Epidermal melanocyte (primary cell): ENCODE measurements at regions not wholly inside any gene's neighbourhood (a gene's known extent, or its start where the extent isn't known, plus 50 kb on each side); places are given as distances from the start of the nearest gene placed in this dataset.
"Not testable (repeated sequence)": the region's sequence is repeated elsewhere in the genome, so short reads cannot be mapped to it uniquely, and the experiment has no call there.

Experiments
- DNase-seq: peaks from one replicate; pipeline ENCODE4 v3.0.0; 2011; ENCODE audit warnings: low spot score; ENCODE audit not compliant: insufficient read length

DNA sequence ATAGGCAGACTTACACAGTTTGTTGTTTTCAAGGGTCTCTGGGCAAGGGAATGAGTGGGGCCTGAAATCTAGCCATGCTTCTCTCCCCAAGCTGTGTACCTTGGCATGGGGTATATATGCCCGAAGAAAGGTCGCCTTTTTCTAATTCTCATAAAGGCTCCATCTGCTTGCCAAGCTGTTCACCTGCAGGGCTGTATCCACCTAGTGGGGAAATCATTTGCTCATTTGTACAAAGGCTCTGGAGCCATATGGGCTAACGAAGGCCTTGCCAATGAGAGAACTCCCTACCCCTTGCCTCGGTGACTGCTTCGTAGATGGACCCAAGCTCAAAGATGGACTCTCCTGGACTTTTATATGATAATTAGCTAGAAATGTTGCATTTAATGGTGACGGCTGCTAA lies 1097.0 kb downstream of the PDHA2 start:
- DNase-seq, result no peak

DNA sequence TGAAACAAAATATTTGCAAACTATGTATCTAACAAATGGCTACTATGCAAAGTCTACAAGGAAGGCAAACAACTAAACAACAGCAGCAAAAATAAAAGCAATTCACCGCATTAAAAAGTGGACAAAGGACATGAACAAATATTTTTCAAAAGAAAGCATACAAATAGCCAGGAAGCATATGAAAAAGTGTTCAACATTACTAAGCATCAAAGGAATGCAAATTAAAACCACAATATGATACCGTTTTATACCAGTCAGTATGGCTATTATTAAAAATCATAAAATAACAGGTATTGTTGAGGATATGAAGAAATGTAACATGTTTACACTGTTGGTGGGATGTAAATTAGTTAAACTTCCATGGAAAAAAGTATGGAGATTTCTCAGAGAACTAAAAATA lies 1106.7 kb downstream of the PDHA2 start:
- DNase-seq, result no peak

DNA sequence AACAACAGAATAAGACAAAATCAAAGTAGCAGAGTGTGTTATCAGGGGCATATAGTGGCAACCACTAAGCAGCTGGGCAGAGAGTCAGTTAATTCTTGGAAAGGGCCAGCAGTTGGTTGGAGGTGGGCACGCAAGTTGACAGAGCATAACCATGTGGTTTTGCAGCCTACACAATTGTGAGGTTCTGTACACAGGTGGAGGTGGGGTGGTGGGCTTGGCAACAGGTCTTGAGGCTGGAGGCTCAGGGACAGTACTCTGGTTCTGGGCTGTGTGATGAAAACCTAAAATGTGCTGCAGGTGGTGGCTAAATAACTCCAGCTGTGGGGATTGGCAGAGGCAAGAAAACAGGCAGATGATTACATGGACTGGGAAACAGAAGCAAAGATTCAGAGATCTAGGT lies 1112.7 kb downstream of the PDHA2 start:
- no peak for DNase-seq

DNA sequence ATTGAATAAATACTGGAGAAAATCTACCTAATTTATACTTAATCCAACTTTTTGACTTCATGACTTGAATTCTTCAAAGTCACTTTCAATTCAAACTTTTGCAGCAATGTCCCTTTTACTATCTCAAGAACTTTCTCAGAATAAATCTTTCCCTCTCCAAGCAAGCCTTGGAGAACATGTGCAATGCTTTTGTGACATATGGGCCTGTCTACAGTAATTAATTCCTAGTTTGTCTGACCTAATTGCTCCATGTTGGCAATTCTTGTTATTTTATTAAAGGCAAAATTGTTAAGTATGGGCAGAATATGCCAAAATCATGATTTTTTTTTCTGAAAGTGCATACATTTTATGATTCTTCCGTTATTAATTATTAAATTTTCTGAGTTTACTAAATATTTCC lies 1115.3 kb downstream of the PDHA2 start:
- no peak for DNase-seq

DNA sequence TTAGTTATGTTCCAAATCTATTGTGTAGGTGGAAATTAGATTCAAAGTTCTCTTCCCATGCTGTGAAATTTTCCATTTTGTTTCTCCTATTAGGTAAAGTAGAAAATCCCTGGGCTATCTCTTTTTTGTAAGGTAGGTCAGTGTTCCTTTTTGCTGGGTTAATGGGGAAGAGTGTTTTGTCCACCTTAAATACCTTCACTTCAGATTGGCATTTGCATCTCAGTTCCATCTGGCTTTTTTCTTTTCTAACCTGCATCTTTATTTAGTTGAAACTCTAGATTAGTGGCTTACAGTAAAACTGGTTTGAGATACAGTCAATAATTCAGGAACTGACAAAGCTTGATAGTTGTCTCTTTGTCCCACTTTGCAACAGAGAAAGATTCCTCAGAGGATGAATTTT lies 1115.8 kb downstream of the PDHA2 start:
- DNase-seq, result no peak

DNA sequence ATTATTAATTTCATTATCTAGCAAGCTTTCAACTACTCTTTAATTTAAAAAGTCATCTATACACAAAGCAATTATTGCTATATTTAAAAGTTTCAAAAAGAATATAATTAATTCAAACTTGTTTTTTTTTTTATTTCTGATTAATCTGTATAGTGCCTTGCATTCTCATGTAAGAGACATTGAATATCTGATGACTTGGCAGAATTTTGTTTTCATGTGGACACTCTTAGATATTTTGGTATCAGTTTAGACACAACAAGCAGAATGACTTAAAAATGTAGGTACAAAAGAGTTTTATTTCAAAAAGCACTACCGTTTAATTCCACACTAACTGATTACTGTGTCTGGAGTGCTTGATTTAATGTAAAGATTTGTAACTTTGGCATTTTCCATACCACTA lies 1129.6 kb downstream of the PDHA2 start:
- no peak for DNase-seq

DNA sequence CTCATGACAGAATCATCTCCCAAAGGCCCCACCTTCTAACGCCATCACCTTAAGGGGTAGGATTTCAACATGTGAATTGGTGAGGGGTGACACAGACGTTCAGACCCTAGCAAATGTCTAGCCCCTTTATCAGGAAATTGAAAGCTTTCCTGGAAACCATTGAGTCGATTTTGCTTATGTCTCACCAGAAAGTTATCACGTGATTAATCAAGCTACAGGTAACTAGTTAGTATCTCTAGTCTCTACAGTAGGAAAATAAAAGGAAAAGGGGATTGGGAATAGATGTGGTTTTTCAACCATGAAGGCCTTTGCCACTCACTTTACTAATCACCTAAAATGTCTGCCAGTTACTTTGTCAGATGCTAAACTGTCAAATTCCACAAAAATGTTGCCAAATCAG lies 1133.0 kb downstream of the PDHA2 start:
- DNase-seq, result no peak

DNA sequence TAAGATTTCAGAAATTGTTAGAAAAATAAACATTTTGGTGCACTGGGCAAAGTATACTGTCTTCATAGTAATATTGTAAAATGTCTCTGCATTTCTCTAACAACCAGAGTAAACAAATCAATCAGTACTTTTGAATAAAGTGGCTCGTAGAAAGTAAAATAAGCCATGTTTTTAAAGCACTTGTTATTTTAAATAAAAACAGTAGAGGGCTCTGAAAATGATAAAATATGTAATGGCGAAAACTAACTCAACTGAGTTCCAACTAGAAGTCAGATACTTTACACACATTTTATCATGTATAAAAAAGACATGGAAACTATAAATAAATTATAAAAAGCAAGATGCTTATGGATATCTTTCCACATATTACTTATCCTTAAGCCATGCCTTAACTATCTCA lies 1134.4 kb downstream of the PDHA2 start:
- DNase-seq, result no peak

DNA sequence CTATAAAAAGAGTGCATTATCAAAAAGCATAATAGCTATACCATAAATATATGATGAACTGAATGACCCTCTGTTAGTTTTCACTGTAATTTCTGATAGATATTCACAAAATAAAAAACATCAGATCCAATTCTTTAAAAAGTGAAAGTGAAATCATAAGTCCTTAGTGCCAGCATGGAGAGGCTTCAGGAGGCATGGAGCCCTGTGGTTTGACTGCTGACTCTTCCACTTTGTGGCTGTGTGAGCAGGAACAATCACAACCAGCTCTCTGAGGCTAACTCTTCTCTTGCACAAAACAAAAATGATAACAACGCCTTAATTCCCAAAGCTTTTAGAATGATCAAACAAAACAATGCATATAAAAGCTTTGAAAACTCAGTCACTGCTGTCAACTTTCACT lies 1143.9 kb downstream of the PDHA2 start:
- DNase-seq, result no peak

DNA sequence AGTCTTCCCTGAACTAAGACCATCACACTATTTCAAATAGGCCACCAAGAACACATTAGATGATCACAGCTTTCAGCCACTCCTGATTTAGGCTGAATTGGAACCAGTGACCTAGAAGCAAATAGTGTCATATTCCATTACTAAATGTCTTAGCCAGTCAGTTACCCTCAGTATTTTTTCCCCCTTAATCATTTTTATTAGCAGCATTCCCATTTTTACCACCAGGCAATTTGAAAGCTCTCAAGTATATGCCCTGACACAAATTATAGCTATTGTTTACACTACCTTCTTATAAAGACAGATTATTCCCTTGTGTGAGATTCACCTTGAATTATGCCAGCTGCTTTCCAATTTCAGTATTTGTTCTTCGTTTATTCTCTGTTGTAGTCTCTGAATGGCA lies 1146.9 kb downstream of the PDHA2 start:
- no peak for DNase-seq

DNA sequence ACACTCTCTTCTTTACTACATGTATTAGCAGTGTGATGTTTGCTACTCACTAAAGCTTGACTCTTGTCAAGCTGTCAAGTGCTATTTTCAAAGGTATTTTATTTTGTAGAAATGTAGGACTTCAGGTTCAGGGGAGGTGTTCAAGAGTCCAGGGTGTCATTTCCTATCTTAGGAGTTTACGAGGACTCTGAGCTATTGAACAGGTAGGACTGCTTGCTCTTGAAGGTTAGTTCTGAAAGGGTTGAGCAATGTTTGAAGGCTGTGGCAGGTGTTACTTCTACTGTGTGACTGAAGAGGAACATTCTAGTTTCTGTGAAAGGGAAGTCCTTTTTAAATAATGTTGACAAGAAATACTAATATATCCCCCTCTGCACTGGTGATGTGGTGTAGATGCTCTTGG lies 1151.2 kb downstream of the PDHA2 start:
- no peak for DNase-seq

DNA sequence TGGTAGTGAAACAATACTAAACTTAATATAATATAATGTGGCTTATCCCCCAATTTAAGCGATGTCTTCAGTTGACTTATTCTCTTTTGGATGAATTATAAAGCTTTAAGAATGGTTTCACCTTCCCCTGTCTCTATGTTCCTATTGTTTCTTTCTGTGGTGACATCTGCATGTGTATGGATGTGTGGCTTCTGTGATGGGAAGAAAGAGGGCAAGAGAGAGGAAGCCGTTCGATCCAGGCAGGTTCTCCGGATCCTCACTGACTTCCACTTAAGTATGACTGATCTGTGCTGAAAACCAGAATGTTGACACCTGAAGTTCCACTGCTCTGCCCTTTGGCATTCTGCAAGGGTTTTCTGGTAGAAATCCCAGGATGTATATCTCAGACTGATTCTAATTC lies 1150.8 kb downstream of the STPG2 start:
- DNase-seq, result no peak

DNA sequence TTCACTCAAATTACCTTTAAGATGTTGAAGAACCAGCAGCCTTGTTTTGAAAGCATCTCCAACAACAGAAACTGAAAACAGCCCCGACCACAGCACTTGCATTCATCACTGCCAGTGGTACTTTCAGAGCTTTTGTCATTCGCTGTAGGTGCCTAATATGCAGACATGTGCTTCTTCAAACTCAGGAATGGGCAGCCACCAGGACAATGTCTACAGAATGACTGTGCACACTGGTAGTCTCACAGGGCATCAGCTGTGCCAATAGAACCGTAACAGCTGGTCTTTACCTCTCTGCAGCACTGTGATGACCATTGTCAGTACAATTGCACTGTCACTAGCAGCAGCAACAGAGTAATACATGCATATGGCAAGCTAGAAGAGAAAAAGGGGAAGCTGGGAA lies 1149.7 kb downstream of the STPG2 start:
- no peak for DNase-seq

DNA sequence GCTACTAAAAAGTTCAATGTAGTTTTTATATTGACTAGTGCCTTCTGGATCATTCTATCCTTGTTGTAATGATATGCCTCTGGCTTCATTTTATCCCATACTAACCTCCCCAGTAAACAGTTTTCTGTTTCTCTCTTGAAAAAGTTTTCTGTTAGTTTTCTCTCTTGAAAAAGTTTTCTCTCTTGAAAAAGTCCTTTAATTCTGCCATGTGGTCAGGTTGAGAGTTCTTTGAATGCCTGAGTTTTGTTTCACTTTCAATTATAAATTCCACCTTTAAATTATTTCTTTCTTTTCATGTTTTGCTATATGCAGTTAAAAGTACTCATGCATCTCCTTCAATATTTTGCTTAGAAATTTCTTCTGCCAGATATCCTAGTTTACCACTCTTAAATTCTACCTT lies 1139.6 kb downstream of the STPG2 start:
- no peak for DNase-seq

DNA sequence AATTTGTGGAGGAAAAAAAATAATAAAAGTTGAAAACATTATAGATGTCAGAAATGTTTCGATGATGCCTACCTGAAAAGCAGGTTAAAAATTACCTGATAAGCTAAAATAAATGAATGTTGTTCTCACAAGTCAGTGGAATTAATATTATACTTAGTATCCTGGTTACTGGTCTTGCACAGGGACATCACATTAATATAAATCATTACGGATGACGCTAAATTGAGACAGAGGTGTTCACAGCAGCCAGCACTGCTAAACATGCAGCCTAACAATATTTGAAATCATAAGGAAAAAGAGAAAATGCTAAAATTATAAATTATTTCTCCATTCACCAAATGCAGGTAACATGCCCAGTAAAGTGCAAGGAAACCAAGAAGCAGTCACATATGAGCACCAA lies 1130.0 kb downstream of the STPG2 start:
- no peak for DNase-seq

DNA sequence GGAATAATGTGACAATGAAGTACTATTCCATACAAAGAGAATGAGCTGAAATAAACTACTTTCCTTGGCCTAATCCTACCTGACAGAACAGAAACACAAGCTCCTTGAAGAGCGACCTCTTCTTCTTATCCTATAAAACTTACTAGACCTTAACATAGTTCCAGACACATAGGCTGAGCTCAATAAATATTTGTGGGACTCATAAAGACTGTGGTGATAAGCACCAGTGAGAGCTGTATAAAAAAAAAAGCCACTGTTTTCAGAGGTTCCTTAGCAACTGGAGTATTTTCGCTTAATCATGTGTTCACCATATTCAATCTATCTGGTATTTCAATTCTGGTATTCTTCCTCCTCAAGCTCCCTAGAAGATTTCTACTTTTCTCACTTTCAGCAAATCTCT lies 1129.6 kb downstream of the STPG2 start:
- DNase-seq, result no peak

DNA sequence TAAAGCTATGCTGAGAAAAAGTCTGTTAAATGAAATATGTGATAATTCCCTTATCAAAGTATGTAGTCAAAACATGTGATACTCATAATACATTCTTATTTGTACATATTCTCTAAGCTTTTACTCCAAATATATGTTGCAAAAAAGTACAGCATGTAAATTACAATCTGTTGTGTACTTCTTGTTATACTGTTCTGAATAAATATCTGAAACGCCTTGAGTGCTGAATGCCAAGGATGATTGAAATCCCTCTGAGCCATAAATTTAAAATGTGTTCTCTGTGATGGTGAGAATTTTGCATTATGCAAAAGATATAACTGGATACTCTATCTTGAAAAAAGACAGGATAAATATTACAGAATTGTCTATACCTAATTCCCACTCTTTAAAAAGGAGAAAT lies 1128.0 kb downstream of the STPG2 start:
- DNase-seq, result no peak

DNA sequence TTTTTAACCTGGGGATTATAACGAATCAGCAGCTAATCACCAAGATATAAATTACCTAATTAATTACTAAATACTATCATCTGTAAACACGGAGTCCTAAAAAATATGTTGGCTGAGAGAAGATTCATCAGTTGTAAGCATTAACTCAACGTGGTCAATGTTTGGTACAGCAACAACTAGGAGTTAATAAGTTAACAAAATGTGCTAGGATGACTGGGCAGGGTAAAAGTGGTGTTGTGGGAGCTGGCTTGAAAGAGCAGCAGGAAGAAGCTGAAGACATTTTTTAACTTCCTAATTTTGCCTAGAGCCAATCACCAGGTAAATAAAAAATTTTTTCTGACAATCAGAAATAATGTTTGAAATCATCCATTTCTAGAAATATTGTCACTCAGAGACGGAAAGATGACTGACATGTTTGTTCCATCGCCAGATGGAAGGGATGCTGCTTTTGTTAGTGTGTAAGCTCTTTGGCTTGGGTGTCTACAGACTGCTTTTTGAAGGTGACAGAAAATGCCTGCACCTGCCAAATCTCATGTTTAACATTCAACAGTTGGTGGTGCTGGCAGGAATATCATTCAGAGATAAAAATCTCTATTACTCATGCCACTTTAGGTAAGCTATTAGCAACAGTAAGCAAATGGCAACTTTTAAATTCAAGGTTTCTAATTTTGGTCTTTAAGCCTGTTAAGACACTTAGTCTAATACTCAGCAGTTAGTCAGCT lies 1126.9 kb downstream of the STPG2 start:
- no peak for DNase-seq

DNA sequence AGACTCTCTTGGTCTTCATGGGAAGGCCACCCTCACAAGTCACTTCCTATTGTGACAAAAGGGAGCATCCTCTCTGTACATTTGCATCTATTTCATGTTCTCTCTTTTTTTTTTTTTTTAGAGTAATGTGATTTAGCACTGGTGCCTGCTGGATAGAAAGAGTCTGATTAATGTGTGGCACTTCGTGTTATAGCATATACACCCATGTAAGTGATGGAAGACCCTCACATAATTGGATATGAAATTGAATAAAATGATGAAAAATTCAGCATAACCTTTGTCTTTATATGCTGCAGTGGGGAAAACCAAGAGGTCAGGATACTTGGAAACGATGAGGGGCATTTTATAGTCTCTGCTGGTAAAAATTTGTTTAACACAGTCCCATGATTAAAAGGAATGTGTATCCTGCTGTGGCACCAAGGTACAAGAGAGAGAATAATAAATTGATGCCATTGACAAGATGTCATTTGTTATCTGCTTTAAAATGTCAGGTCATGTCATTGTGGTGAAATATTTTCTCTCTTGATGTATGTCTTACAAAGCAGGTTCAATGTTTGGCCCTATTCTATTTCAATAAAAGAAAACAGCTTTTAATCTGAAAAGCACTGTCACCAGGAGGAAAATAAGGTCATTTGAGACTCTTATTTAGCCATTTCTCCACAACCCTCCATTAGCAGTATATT lies 1115.4 kb downstream of the STPG2 start:
- DNase-seq, result no peak

DNA sequence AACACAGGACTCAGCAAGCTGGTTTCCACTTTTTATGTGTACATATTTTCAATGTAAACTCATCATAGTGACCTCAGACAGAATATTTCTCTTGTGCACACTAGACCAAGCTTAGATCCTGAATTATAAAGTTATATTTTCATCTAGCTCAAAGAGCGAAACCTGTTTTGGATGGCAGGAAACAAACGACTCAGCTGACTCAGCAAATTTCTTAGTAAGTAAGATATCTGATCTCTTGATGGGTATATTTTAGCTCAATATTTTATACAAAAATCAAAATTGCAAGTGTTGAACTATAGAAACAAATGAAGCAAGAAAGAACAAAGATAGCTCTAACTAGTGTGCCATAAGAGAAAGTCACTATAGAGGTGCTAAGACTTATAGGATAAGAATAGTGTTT lies 1114.5 kb downstream of the STPG2 start:
- DNase-seq, result no peak

DNA sequence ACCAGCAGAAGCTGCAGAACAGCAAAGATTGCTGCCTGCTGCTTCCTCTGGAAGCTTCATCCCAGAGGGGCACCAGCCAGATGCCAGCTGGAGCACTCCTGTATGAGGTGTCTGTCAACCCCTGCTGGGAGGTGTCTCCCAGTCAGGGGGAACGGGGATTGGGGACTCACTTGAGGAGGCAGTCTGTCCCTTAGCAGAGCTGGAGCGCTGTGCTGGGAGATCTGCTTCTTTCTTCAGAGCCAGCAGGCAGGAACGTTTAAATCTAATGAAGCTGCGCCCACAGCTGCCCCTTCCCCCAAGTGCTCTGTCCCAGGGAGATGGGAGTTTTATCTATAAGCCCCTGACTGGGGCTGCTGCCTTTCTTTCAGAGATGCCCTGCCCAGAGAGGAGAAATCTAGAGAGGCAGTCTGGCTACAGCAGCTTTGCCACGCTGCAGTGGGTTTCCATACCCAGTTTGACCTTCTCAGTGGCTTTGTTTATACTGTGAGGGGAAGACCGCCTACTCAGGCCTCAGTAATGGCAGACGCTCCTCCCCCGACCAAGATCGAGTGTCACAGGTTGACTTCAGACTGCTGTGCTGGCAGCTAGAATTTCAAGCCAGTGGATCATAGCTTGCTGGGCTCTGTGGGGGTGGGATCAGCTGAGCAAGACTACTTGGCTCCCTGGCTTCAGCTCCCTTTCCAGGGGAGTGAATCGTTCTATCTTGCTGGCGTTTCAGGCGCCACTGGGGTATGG lies 1105.7 kb downstream of the STPG2 start:
- DNase-seq, result not testable (repeated sequence)

DNA sequence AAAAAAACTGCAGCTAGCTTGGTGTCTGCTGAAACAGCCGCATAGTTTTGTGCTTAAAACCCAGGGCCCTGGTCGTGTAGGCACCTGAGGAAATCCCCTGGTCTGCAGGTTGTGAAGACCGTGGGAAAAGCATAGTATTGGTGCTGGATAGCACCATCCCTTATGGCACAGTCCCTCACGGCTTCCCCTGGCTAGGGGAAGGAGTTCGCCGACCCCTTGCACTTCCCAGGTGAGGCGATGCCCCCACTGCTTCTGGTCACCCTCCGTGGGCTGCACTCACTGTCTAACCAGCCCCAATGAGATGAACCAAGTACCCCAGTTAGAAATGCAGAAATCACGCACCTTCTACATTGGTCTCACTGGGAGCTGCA lies 1105.1 kb downstream of the STPG2 start:
- no peak for DNase-seq

DNA sequence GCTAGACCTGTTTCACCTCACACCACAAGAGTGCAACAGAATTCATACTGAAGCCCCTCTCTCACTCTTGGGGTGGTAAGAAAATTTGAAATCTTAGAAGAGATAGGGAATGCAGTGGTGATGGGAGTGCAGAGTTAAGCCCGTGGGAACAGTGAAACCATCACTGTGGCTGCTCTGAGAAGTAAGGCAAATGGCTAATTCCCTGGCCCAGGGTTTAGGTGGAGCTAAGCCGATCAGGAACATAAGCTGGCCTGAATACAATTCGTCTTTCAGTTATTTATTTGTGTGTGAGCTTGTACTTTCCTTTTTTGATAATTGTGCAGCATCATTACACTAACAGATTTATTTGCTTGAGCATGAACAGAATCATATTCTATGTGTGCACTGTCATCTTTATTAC lies 1070.6 kb downstream of the STPG2 start:
- no peak for DNase-seq
